ENCODE measurements at regions not wholly inside any gene's neighbourhood (a gene's known extent, or its start where the extent isn't known, plus 50 kb on each side); places are given as distances from the start of the nearest gene placed in this dataset.

DNA sequence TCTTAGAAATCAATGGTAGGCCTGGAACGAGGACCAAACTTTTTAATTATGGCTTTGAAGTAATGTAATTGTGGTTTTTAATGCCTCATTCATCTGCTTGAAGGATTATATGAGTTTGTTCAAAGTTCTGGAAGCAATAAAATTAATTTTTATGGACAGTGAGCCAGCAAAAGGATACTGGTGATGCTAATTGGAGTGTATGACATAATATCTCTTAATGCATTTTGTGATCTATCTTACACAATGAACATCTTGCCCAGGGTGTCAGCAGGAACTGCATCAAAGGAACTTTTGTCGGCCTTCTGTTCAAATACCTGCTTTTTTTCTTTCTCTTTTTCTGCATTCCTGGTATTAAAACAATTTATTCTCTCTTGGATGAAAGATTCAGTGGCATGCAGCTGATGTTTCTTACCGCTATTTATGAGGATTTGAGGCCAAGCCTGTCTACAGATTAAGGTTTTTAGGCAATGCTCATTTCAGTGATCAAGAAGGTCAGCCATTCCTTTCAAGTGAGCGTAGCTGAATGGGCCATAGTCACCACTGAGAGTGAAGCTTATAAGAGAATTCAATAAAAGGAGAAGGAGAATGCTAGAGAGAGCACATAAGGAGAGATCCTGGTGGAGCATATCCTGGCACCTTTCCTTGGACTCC is 974.8 kb downstream of the SORCS3 start:
- no peak overlapping the region for H3K4me3 ChIP-seq
- no peaks in the 10 kb centered on the region for H3K9me3 ChIP-seq (ENCODE audit: low read depth)
- 67% methylated on average over 4 of the region's 4 CpGs for WGBS (ENCODE audit: low lambda C conversion rate, missing lambda C conversion rate)
- no peaks in the 10 kb centered on the region for H3K9me2 ChIP-seq (replicated peaks; ENCODE audit: insufficient read depth)
- H3K27ac ChIP-seq: no peak overlapping the region
- H3K36me3 ChIP-seq (replicated peaks; ENCODE audit: insufficient read depth, low read depth): no peaks in the 10 kb centered on the region
- H3K4me2 ChIP-seq: no peak overlapping the region
- H2AFZ ChIP-seq: no peak overlapping the region
- no peaks in the 10 kb centered on the region for H3K27me3 ChIP-seq
- H4K20me1 ChIP-seq (ENCODE audit: insufficient read depth, poor library complexity, severe bottlenecking): no peaks in the 10 kb centered on the region
- no peak for DNase-seq (ENCODE audit: low spot score)
- TF ChIP-seq, protein P1, sequence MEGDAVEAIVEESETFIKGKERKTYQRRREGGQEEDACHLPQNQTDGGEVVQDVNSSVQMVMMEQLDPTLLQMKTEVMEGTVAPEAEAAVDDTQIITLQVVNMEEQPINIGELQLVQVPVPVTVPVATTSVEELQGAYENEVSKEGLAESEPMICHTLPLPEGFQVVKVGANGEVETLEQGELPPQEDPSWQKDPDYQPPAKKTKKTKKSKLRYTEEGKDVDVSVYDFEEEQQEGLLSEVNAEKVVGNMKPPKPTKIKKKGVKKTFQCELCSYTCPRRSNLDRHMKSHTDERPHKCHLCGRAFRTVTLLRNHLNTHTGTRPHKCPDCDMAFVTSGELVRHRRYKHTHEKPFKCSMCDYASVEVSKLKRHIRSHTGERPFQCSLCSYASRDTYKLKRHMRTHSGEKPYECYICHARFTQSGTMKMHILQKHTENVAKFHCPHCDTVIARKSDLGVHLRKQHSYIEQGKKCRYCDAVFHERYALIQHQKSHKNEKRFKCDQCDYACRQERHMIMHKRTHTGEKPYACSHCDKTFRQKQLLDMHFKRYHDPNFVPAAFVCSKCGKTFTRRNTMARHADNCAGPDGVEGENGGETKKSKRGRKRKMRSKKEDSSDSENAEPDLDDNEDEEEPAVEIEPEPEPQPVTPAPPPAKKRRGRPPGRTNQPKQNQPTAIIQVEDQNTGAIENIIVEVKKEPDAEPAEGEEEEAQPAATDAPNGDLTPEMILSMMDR (IDR thresholded peaks at IDR 0.05; ENCODE audit: poor library complexity): no peak
- no peak for TF ChIP-seq EZH2phosphoT487 (IDR thresholded peaks at IDR 0.05; ENCODE audit: low read depth, severe bottlenecking, unreplicated experiment)
- TF ChIP-seq EZH2 (IDR thresholded peaks at IDR 0.05; ENCODE audit: borderline replicate concordance): no peak
- peaks cover 4% of the 10 kb centered on the region for H3K4me1 ChIP-seq (ENCODE audit: insufficient read depth)
- H3K79me2 ChIP-seq: no peaks in the 10 kb centered on the region

DNA sequence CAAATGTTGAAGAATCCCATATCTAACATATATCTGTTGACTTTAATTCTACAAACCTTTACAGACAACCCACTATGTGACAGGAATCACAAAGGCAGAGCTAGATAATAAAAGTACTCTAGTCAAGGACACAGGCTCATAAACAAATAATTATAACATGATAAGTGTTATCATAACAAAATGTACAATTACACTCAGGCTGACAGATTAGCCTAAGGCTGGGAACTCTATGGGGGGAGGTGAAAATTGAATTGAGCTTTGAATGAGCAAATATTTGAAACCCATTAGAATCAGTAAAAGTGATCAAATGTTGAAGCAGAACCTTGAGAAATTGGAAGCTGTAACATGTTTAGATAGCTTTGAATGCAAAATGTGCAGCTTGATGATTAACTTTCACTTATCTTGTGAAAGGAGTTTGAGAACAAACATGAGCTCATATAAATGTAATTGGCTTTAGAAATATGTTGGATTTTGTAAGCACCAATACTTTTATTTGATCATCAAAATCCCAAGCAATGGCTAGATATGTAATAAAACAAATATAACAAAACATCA is 970.2 kb downstream of the SORCS3 start:
- Histone ChIP-seq H3K4me1 (ENCODE audit: insufficient read depth) (peaks cover 4% of the 10 kb centered on the region), H2AFZ (no peak overlapping the region), H3K4me3 (no peak overlapping the region), H4K20me1 (ENCODE audit: insufficient read depth, poor library complexity, severe bottlenecking) (no peaks in the 10 kb centered on the region), H3K9me2 (replicated peaks; ENCODE audit: insufficient read depth) (no peaks in the 10 kb centered on the region), H3K27ac (no peak overlapping the region), H3K36me3 (replicated peaks; ENCODE audit: insufficient read depth, low read depth) (no peaks in the 10 kb centered on the region), H3K9me3 (ENCODE audit: low read depth) (no peaks in the 10 kb centered on the region), H3K79me2 (no peaks in the 10 kb centered on the region), H3K4me2 (no peak overlapping the region), H3K27me3 (no peaks in the 10 kb centered on the region)
- no peak for DNase-seq (ENCODE audit: low spot score)
- TF ChIP-seq, protein P1 (IDR thresholded peaks at IDR 0.05; ENCODE audit: poor library complexity): no peak
- no peak for TF ChIP-seq EZH2 (IDR thresholded peaks at IDR 0.05; ENCODE audit: borderline replicate concordance)
- TF ChIP-seq EZH2phosphoT487 (IDR thresholded peaks at IDR 0.05; ENCODE audit: low read depth, severe bottlenecking, unreplicated experiment): no peak

DNA sequence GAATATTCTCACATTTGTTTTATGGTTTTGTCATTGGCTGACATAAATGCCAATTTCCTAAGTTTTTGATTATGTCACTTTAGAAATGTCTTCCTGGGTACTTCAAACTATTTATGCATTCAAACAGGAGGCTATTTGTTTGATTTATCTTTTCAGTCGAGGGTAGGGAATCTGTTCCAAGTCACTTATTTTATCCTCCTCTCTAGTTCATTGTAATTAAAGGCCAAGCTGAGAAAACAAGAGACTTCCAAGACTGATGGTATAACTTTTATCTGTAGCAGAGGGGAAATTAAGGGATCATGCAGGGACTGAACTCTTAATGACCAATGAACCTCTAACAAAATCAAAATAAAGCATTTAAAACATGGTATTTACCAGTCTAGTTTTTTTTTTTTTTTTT is 968.4 kb downstream of the SORCS3 start:
- H3K4me1 ChIP-seq (ENCODE audit: insufficient read depth): peaks cover 4% of the 10 kb centered on the region
- TF ChIP-seq, protein P1 (IDR thresholded peaks at IDR 0.05; ENCODE audit: poor library complexity): no peak
- TF ChIP-seq EZH2 (IDR thresholded peaks at IDR 0.05; ENCODE audit: borderline replicate concordance) (no peak), EZH2phosphoT487 (IDR thresholded peaks at IDR 0.05; ENCODE audit: low read depth, severe bottlenecking, unreplicated experiment) (no peak)
- H3K4me3 ChIP-seq: no peak overlapping the region
- H3K4me2 ChIP-seq: no peak overlapping the region
- DNase-seq (ENCODE audit: low spot score): no peak
- H4K20me1 ChIP-seq (ENCODE audit: insufficient read depth, poor library complexity, severe bottlenecking): no peaks in the 10 kb centered on the region
- no peaks in the 10 kb centered on the region for H3K27me3 ChIP-seq
- 72% methylated on average over 1 of the region's 1 CpG for whole genome bisulfite sequencing (ENCODE audit: low lambda C conversion rate, missing lambda C conversion rate)
- no peaks in the 10 kb centered on the region for H3K79me2 ChIP-seq
- no peaks in the 10 kb centered on the region for H3K36me3 ChIP-seq (replicated peaks; ENCODE audit: insufficient read depth, low read depth)
- no peak overlapping the region for H3K27ac ChIP-seq
- H3K9me2 ChIP-seq (replicated peaks; ENCODE audit: insufficient read depth): no peaks in the 10 kb centered on the region
- H2AFZ ChIP-seq: no peak overlapping the region
- no peaks in the 10 kb centered on the region for H3K9me3 ChIP-seq (ENCODE audit: low read depth)
